Activated T-cell treated with anti-CD3 and anti-CD28 coated beads for 1 hour (primary cell): ENCODE measurements at regions not wholly inside any gene's neighbourhood (a gene's known extent, or its start where the extent isn't known, plus 50 kb on each side); places are given as distances from the start of the nearest gene placed in this dataset.
A peak's percentile ranks its signal among the peaks of the same experiment; 100 is the strongest.
"Not testable (repeated sequence)": the region's sequence is repeated elsewhere in the genome, so short reads cannot be mapped to it uniquely, and the experiment has no call there.

Experiments
- DNase-seq: peaks from one replicate; pipeline ENCODE4 v3.0.0-alpha.2; 2020; ENCODE audit warnings: low read depth

DNA sequence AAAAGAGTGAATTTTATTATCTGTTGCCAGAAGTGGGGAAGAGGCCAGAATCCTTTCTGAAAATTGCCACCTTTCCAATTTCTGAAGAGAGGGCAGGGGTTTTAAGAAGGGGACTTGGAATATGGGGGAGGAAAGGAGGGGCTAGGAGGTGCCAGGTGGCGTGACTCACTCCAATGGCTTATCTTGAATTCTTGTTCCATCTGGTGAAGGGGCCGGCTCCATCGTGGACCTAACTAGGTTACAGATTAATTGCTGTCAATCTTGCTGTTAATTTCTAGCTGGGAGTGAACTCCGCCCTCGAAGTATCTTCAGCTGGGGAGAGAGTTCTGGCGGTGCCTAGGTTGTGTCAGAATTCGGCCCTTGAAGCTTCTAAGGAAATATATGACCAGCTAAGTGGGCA, 138.7 kb downstream of the YTHDC2 start:
- no peak for DNase-seq

DNA sequence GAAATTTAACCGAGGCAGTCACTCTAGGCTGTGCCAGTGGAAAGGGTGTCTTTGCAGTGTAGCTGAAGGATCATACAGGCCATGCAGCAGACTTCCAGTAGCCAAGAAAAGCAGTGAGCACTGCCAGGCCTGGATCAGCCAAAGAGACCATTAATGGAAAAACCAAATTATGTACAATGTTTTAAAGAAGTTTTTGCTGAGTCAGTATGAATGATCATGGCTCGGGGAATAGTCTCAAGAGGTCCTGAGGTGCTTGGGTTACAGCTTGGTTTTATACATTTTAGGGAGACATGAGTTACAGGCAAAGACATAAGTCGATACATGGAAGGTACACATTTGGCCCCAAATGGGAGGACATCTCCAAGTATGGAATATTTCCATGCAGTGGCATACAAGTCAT, 141.3 kb downstream of the YTHDC2 start:
- no peak for DNase-seq

- no peak for DNase-seq
These were observed 146.7 kb downstream of the YTHDC2 start for GRCh38 chr5:113660206-113660605.

- no peak for DNase-seq
These were observed 147.3 kb downstream of the YTHDC2 start for GRCh38 chr5:113660706-113661250.

DNA sequence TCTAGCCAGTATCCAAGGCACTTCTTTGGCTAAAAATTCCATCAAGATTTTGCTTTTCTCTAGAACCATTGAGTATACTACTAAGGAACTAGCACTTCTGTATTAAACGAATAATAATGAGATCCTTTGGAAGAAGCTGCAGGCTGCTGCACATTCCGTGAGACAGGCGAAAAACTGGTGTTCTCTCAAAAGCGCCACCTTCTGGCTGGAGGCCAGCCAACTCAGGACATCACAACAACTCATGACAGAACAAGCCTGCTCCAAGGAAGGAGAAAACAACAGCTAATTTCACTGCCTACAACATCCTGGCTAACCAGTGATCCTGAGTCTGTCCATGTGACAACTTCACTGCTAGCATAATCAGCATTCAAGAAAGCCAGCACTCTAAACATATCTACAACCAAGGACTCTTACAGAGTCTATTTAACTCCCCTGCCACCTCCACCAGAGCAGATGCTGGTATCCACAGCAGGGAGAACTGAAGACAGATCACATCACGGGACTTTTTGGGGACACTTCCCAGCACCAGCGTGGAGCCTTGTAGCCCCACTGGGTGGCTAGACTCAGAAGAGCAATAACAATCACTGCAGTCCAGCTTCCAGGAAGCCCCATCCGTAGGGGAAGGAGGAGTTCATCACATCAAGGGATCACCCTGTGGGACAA, 150.5 kb downstream of the YTHDC2 start:
- peak; percentile 15 for DNase-seq

- no peak for DNase-seq
These were observed 159.5 kb downstream of the YTHDC2 start for GRCh38 chr5:113673041-113673440.

- DNase-seq: no peak
These were observed 161.7 kb downstream of the YTHDC2 start for GRCh38 chr5:113675166-113675565.

DNA sequence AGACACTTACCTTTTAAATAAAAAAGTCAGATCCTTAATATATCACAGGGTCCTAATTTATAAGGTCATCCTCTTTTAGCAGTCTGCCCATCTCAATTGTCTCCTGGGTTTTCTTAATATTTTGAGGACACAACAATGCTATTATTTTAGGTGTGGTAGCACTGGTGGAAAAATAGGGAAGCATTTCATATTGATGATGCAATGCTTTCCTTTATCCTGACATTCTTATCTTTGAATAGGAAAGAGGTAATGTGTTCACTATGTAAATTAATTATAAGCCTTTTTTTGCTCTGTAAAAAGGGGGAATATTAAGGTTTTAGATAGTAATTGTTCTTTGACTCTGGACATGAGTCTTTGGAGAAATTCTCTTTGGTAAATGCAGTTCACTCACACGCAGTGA, 164.7 kb downstream of the YTHDC2 start:
- no peak for DNase-seq

DNA sequence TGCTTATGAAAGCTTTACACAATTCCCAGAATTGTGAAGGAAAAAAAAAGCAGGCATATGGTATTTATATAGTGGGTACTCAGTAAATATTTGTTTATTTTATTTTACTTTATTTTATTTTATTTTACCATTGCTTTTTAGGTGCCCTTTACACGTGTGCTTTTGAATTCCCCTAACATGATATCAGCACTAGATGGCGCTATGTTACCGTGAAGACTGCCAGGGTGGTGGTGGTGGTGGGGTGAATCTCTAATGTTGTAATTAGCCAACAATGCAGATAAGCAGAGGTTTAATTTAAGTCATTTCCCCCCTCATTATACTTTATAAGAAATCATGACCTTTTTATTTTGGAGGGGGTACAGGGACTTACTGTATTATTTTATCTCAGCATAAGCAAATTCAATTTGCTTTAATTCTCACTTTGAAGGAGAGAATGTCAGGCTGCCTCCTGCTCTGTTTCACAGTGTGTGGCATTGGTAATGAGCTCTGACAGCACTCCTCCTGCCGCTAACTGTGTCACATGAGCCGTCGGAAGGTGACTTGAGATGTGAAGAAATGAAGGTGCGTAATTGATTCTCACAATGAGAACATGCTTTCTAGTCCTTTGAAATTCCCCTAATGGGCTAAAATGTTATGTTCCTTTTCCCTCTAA, 165.6 kb downstream of the YTHDC2 start:
- no peak for DNase-seq

- DNase-seq: no peak
These were observed 167.0 kb downstream of the YTHDC2 start for GRCh38 chr5:113680534-113680933.

GRCh38 chr5:113682497-113683136, 169.1 kb downstream of the YTHDC2 start:
- no peak for DNase-seq

DNA sequence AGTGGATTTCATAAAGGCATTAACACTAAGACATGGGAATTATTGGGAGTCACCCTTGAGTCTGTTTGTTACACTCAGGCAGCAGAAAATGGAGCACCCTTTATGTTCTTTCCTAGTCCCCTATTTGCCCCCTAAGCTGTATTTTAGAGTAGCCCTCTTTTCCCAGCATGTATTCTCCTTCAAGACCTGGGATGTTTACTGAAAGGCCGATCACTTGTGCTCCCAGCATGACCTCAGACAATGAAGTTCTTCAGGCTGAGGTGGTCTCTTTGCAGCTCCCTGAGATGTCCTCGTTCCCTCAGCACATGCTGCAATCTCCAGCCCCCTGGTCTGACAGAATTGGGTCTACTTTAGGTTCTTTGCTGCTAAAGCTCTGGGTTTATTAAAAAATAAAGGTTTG, 169.7 kb downstream of the YTHDC2 start:
- no peak for DNase-seq

DNA sequence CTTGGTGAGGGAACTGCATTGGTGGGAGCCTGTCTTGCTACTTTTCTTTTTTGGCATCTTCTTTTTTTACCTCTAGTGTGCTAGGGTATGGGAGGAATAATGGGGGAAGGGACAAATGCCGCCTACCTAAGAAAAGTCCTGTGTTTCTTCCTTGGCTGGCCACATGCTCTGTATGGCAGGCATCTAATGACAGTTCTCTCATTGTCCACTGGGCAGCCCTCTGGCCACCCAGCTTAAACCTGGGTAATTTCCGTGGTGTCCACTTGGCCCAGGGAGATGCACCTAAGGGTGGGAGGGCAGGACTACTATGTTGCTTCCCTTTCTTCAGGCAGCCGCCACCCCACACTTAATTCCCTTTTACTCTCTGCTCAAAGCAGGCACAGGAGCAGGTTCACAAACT, 173.1 kb downstream of the YTHDC2 start:
- DNase-seq: no peak

- DNase-seq: no peak
These were observed 176.2 kb downstream of the YTHDC2 start for GRCh38 chr5:113689647-113690046.

GRCh38 chr5:113692466-113692865, 179.0 kb downstream of the YTHDC2 start:
- no peak for DNase-seq

DNA sequence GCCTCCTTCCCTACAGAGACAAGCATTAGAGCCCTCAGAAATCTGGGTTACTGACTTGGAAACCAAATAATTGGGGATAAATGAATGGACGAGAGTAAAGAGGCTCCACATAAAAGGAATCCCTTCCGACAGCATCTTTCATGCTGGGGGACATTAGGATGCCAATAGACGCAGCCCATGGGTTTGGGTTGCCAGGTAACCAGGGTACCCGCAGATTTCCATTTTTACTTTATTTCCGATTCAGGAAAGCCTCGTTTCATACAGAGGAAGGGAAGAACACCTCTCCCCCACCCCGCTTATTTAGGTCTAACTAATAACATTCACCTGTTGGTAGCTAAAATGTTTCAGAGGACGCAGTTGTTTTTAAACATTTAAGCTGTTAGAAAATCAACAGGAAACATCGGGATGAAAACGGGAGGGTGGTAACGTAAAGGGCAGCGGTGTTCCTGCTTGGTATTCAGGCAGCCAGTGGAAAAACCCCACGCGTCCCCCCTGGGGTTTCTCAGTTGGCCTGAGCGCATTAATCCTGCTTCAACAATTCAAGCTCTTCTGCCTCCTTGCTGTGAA, 179.5 kb downstream of the YTHDC2 start:
- no peak for DNase-seq

DNA sequence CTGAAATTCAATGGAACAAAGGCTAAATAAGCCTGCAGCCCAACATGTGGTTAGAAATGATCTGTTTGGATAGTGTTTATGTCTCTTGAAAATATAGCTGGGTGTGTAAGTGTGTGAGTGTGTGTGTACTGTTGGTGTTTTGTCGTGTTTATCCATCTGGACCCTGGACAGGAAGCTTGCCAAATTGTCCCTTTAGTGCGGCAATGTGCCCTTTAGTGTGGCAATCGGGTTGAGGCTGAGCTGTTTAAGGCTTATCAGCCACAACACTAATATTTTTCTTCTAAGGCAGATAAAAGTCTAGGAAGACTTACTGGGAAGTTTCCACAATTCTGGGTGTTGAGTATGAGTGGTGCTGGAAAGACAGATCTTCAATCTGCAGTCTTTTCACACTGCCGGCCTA, 180.2 kb downstream of the YTHDC2 start:
- no peak for DNase-seq

GRCh38 chr5:113694576-113694975, 181.1 kb downstream of the YTHDC2 start:
- no peak for DNase-seq

- DNase-seq: no peak
These were observed 189.8 kb downstream of the YTHDC2 start for GRCh38 chr5:113703266-113703665.

DNA sequence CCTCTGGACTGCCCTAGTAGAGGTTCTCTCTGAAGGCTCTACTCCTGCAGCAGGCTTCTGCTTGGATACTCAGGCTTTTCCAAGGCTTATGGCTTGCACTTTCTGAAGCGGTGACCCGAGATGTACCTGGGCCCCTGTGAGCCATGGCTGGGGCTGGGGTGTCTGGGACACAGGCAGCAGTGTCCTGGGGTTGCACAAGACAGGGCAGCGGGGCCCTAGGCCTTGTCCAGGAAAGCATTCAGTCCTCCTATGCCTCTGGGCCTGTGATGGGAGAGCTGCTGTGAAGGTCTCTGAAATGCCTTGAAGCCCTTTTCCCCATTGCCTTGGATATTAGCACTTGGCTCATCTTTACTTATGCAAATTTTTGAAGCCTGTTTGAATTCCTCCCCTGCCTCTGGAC, 192.2 kb downstream of the YTHDC2 start:
- no peak for DNase-seq

- no peak for DNase-seq
These were observed 199.6 kb downstream of the YTHDC2 start for GRCh38 chr5:113713051-113713450.

DNA sequence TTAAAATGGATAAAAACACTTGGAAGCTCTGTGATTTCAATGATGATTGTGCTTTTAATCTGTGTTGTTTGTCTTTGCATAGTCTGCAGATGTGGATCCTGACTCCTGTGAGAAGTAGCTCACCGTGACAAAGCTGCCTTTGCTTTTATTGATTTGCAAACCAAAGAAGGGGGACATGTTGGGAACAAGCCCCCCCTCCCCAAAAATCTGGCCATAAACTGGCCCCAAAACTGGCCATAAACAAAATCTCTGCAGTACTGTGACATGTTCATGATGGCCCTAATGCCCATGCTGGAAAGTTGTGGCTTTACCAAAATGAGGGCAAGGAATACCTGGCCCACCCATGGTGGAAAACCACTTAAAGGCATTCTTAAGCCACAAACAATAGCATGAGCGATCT, 202.4 kb downstream of the YTHDC2 start:
- not testable (repeated sequence) for DNase-seq

DNA sequence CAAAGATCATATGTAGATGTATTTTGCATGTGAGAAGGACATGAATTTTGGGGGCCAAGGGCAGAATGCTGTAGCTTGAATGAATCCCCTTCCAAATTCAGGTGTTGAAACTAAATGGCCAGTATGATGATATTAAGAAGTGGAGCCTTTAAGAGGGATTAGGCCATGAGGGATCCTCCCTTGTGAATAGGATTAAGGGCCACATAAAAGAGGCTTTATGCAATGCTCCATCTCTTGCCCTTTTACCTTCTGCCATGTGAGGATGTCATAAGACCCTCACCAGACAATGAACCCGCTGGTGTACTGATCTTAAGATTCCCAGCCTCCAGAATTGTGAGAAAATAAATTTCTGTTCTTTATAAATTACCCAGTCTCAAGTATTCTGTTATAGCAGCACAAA, 206.1 kb downstream of the YTHDC2 start:
- no peak for DNase-seq
